ENCODE measurements at regions not wholly inside any gene's neighbourhood (a gene's known extent, or its start where the extent isn't known, plus 50 kb on each side); places are given as distances from the start of the nearest gene placed in this dataset.

- H3K4me1 ChIP-seq = no peaks in the 10 kb centered on the region
- no peak overlapping the region for H3K27ac ChIP-seq (replicated peaks)
- no peak overlapping the region for H3K4me3 ChIP-seq
- H3K9me3 ChIP-seq (replicated peaks) = no peaks in the 10 kb centered on the region
- DNase-seq = no peak
- no peaks in the 10 kb centered on the region for H3K27me3 ChIP-seq (ENCODE audit: low read depth)
- TF ChIP-seq, protein P1, sequence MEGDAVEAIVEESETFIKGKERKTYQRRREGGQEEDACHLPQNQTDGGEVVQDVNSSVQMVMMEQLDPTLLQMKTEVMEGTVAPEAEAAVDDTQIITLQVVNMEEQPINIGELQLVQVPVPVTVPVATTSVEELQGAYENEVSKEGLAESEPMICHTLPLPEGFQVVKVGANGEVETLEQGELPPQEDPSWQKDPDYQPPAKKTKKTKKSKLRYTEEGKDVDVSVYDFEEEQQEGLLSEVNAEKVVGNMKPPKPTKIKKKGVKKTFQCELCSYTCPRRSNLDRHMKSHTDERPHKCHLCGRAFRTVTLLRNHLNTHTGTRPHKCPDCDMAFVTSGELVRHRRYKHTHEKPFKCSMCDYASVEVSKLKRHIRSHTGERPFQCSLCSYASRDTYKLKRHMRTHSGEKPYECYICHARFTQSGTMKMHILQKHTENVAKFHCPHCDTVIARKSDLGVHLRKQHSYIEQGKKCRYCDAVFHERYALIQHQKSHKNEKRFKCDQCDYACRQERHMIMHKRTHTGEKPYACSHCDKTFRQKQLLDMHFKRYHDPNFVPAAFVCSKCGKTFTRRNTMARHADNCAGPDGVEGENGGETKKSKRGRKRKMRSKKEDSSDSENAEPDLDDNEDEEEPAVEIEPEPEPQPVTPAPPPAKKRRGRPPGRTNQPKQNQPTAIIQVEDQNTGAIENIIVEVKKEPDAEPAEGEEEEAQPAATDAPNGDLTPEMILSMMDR (IDR thresholded peaks at IDR 0.05; ENCODE audit: borderline replicate concordance) = no peak
- intact Hi-C loops (cut with micrococcal nuclease) = no loop called here
- no peaks in the 10 kb centered on the region for H3K36me3 ChIP-seq
Measured at GRCh38 chr2:4690913-4691312, 987.5 kb downstream of the DCDC2C start.

- TF ChIP-seq, protein P1 (IDR thresholded peaks at IDR 0.05; ENCODE audit: borderline replicate concordance) = no peak
- DNase-seq = no peak
- intact Hi-C loops (cut with micrococcal nuclease) = no loop called here
- H3K27me3 ChIP-seq (ENCODE audit: low read depth) = no peaks in the 10 kb centered on the region
- no peaks in the 10 kb centered on the region for H3K36me3 ChIP-seq
- no peaks in the 10 kb centered on the region for H3K4me1 ChIP-seq
- H3K4me3 ChIP-seq = no peak overlapping the region
- H3K9me3 ChIP-seq (replicated peaks) = no peaks in the 10 kb centered on the region
- no peak overlapping the region for H3K27ac ChIP-seq (replicated peaks)
Measured at GRCh38 chr2:4693266-4693665, 989.9 kb downstream of the DCDC2C start.

- no peaks in the 10 kb centered on the region for H3K36me3 ChIP-seq
- H3K4me1 ChIP-seq = no peaks in the 10 kb centered on the region
- H3K27ac ChIP-seq (replicated peaks) = no peak overlapping the region
- H3K27me3 ChIP-seq (ENCODE audit: low read depth) = no peaks in the 10 kb centered on the region
- no peaks in the 10 kb centered on the region for H3K9me3 ChIP-seq (replicated peaks)
- no peak overlapping the region for H3K4me3 ChIP-seq
- intact Hi-C loops (cut with micrococcal nuclease) = no loop called here
- TF ChIP-seq, protein P1 (IDR thresholded peaks at IDR 0.05; ENCODE audit: borderline replicate concordance) = no peak
- DNase-seq = no peak
Measured at GRCh38 chr2:4695281-4695861, 992.0 kb downstream of the DCDC2C start.

DNA sequence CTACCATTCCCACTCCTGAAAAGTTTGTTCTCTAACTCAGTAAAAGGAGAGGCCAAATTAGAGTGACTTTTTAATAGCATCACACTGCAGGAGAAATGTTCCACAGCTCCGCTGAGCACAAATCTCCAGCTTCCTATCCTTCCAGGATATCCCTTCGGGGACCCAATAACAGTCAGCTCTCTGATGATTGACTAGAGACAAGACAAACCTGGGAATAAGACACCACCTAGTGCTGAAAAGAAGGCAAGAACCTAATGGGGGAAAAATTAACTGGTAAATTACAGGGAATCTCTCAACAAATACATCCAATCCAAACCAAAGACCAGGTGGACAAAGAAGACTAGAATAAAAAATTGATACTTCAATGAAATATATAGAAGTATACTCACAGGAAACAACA, 977.1 kb upstream of the SOX11 start:
- intact Hi-C loops (cut with micrococcal nuclease) = no loop called here

GRCh38 chr2:4718777-4719176, 973.4 kb upstream of the SOX11 start:
- no peaks in the 10 kb centered on the region for H3K4me1 ChIP-seq
- no peak overlapping the region for H3K27ac ChIP-seq (replicated peaks)
- no peaks in the 10 kb centered on the region for H3K27me3 ChIP-seq (ENCODE audit: low read depth)
- peaks cover 48% of the 10 kb centered on the region for H3K9me3 ChIP-seq (replicated peaks)
- DNase-seq = no peak
- TF ChIP-seq, protein P1 (IDR thresholded peaks at IDR 0.05; ENCODE audit: borderline replicate concordance) = no peak
- H3K36me3 ChIP-seq = no peaks in the 10 kb centered on the region
- H3K4me3 ChIP-seq = no peak overlapping the region
- intact Hi-C loops (cut with micrococcal nuclease) = no loop called here

More for the DNA sequence above, 977.1 kb upstream of the SOX11 start:
- H3K27me3 ChIP-seq (ENCODE audit: low read depth) = no peaks in the 10 kb centered on the region
- no peak overlapping the region for H3K27ac ChIP-seq (replicated peaks)
- no peak for DNase-seq
- no peaks in the 10 kb centered on the region for H3K36me3 ChIP-seq
- no peaks in the 10 kb centered on the region for H3K4me1 ChIP-seq
- H3K4me3 ChIP-seq = no peak overlapping the region
- peaks cover 53% of the 10 kb centered on the region for H3K9me3 ChIP-seq (replicated peaks)
- TF ChIP-seq, protein P1 (IDR thresholded peaks at IDR 0.05; ENCODE audit: borderline replicate concordance) = no peak

All from left ventricle myocardium inferior (tissue), 1 donor.